HG03095 (cell line): ENCODE measurements at regions not wholly inside any gene's neighbourhood (a gene's known extent, or its start where the extent isn't known, plus 50 kb on each side); places are given as distances from the start of the nearest gene placed in this dataset.
"Not testable (repeated sequence)": the region's sequence is repeated elsewhere in the genome, so short reads cannot be mapped to it uniquely, and the experiment has no call there.

ENCODE experiments used
- ATAC-seq: cut with Tn5 transposase; IDR thresholded peaks from one replicate; pipeline ENCODE4 v1.9.1; 2021; ENCODE audit warnings: moderate library complexity; ENCODE audit not compliant: unreplicated experiment

DNA sequence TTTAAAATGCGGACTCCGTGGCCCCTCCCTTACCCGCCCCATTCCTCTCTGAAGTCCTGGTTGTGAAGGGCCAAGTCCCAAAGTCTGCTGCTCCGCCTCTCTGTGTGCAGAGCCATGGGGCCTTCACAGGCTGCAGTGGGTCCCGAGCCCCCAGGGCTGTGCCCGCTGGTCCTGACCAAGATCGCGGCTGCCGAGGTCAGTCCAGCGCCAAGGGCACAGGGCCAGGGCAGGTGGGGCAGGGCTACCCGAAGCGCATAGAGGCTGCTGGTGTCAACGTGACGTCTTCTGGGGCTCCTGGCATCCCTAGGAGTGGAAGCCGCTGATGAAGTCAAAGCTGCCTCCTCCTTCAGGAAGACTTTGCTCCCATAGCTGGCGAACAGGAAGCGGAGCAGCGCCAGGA lies 858.8 kb downstream of the TUBA3C start:
- not testable (repeated sequence) for ATAC-seq

GRCh38 chr13:18319653-18320052 lies 862.0 kb downstream of the TUBA3C start:
- ATAC-seq: not testable (repeated sequence)

- ATAC-seq: not testable (repeated sequence)
Measured at GRCh38 chr13:18303240-18303813, 878.3 kb downstream of the TUBA3C start.

GRCh38 chr13:18300968-18301367 lies 880.7 kb downstream of the TUBA3C start:
- ATAC-seq: not testable (repeated sequence)

DNA sequence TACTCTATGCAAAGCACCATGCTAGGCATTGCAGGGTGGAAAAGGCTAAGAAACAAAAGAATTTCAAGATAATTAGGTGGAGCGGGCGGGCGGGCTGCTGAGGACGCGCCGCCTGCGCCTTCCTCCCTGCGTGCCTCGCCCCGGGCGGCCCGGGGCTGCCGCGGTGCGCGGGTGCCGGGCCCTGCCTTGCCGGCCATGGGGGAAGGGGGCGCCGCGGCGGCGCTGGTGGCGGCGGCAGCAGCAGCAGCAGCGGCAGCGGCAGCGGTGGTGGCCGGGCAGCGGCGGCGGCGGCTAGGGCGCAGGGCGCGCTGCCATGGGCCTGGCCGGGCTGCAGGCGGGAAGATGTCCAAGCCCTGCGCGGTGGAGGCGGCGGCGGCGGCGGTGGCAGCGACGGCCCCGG lies 884.3 kb downstream of the TUBA3C start:
- ATAC-seq: not testable (repeated sequence)

GRCh38 chr13:18296617-18297016 lies 885.0 kb downstream of the TUBA3C start:
- ATAC-seq: not testable (repeated sequence)

GRCh38 chr13:18294311-18294710 lies 887.3 kb downstream of the TUBA3C start:
- ATAC-seq: not testable (repeated sequence)

- ATAC-seq: not testable (repeated sequence)
Measured at GRCh38 chr13:18286848-18287247, 894.8 kb downstream of the TUBA3C start.

DNA sequence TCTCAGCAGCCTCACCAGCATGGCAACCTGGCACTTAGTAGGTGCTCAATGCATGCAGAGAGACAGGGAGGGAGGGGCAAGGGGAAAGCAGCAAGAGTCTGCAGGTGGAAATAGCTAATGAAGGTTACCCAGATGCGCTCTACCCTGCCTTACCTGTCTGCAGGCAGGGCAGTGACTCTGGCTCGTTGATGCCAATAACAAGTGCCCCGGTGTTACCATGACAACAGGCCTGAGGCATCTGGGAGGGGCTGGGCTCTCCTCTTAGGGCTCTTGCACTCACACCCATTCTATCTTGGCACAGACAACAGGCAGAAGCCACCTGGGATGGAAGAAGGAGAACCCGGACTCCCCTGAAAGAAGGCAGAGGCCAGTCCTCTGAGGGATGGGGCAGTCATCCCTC lies 896.0 kb downstream of the TUBA3C start:
- ATAC-seq: not testable (repeated sequence)

DNA sequence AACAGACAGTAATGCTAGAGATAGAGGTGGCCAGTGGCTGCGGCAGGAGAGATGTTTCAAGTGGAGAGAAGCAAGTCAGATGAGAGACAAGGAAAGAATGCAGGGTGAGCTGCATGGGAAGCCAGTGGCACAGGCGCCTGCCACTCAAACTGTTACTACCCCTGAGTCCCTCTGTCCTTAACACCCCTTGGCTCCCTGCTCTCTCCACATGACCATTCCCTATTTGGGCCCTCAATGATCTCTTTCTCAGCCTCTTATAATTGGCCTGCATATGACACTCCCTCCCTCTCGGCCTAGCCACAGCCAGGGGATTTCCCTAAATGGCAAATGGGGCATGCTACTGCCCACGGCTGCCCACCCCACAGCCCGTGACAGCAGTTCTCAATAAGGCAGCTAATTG lies 897.6 kb downstream of the TUBA3C start:
- not testable (repeated sequence) for ATAC-seq

- ATAC-seq: not testable (repeated sequence)
Measured at GRCh38 chr13:18281829-18282597, 899.6 kb downstream of the TUBA3C start.

- not testable (repeated sequence) for ATAC-seq
Measured at GRCh38 chr13:18280904-18281828, 900.5 kb downstream of the TUBA3C start.

- not testable (repeated sequence) for ATAC-seq
Measured at GRCh38 chr13:18279971-18280370, 901.7 kb downstream of the TUBA3C start.

DNA sequence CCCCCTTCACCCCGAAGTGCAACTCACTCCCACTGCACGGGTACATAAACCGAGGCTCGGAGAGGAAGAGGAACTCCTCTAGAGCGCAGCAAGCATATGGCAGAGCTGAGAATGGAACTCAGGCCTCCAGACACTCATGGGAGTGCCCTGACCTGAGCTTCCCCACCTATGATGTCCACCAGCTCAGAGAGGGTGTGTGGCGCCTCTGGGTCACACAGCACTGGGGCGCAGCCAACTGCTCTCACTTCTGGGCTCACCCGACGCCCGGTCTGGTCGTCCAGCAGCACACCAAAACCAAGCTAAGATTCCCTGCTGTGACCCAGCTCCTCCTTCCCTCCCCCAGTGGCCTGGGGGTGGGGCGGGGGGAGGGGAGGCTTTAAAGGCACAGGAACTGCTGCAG lies 904.3 kb downstream of the TUBA3C start:
- ATAC-seq: not testable (repeated sequence)

GRCh38 chr13:18276280-18276679 lies 905.3 kb downstream of the TUBA3C start:
- not testable (repeated sequence) for ATAC-seq

DNA sequence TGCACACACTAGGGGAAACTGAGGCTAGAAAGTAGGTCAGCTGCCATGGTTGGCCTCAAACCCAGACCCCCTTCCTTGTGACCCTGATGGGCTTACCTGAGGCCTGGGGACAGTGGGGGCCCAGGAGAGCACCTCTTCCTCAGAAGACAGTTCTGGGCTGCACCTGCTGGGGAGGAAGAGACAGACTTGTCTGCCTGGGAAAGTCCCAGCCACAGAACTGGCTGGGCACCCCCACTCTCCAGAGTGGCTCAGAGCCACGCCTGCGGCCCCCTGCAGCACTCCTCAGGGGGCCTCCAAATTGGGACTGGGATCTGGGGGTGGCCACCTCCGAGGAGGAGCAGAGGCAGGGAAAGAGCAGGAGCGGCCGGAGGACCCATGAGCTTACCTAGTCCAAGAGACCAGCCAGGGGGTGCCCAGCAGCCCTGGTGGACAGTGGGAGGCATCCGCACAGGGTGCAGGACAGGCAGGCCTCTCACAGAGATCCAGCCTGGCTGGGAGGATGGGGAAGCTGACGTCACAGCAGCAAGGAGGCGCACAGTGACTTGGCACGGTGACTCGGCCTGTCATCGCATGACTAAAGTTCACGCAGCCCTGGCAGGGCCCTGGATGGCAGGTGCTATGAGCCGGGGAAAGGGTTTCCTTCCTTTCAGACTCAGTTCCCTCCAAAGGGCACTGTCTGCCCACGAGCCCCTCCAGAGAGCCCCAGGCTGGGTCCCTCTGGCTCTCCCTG lies 907.7 kb downstream of the TUBA3C start:
- not testable (repeated sequence) for ATAC-seq

DNA sequence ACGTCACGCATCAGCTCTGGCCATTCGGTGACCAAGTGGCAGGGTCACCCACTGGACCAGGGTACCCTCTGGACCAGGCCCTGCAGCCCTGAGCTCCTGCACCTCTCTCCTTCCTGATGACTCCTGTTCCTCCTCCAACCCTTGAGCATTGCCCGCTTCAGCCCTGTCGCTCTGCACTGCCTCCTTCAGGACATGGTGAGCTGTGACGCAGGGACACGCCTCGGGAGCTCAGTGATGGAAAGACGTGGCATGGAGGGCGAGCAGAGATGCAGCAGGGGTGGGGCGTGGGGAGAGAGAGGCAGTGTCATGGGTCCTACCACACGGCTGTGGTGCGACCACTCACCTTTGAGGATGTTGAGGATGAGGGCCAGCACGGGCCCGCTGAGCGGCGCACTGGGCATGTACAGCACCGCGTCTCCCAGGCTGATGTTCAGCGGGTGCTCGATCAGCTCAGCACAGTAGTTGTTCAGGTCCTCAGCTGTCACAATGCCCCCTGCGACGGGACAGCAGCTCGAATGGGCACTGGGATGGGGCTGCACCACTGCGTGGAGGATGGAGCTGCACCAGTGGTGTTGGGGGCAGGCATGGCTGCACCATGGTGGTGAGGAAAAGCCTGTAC lies 922.7 kb downstream of the TUBA3C start:
- not testable (repeated sequence) for ATAC-seq

- ATAC-seq: not testable (repeated sequence)
Measured at GRCh38 chr13:18257686-18258085, 923.9 kb downstream of the TUBA3C start.

DNA sequence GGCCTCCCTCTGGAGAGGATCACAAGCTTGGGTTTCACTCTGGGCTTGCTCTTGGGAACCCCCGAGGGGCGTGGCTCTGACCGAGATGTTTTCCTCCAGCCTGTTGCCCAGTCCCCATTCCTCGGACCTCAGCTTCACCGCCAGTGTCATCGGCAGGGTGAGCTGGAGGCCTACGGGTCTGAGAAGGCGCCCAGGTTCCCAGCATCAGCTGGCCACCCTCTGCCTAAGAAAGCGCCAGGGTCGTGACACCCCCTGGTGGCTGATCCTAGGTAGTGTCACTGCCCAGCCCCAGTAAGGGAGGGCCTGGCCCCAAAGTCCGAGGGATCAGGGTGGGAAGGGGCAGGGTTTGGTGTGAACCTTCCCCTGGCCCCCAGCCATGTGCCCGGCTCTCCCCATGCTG lies 928.8 kb downstream of the TUBA3C start:
- ATAC-seq: not testable (repeated sequence)
